Right forelimb (tissue), 1 donor: ENCODE measurements at regions not wholly inside any gene's neighbourhood (a gene's known extent, or its start where the extent isn't known, plus 50 kb on each side); places are given as distances from the start of the nearest gene placed in this dataset.
A peak's percentile ranks its signal among the peaks of the same experiment; 100 is the strongest.

ENCODE experiments used
- DNase-seq: peaks from one replicate; pipeline ENCODE4 v3.0.0-alpha.2; 2018

DNA sequence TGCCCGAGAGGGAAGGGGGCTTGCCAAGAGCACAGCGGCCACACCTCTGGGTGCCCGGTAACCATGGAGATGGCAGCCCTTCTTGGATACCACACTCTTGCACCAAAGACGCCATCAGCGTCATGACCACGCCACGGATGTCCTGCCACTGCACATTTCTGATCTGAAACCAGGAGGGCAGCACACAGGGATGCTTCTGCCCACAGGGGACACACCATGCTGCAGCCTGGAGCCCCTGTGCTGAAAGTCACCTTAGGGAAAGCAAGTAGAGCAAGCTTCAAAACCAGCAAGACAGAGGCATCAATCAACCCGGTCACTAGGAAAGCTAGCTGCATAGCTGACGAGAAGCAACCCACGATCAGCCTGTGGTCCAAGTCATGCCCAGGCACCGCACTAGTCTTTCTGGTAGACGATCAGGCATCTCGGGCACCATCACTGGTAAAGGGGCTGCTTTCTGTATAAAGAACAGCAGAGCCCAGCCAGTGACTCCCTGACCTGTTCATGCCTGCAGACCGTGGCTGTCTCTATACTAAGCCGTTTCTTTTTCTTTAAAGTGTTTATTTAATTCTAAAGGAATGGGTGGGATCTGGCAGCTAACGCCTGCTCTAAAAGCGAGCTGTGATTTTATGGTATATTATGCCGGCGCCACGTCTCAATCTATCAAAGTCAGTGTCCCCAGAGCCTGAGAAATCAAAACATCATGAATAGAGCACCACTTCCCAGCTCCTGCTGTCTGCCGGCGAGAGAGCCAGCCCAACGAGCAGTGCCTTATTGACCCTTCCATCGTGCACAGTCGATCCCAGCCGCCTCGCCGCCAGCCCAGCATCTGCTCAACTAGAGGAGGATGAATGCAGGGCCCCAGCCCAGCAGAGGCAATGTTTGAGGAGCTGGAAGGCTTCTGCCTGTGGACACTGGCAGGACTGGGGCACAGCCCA, 244.7 kb downstream of the RBFOX3 start:
- peak; percentile 51 for DNase-seq

DNA sequence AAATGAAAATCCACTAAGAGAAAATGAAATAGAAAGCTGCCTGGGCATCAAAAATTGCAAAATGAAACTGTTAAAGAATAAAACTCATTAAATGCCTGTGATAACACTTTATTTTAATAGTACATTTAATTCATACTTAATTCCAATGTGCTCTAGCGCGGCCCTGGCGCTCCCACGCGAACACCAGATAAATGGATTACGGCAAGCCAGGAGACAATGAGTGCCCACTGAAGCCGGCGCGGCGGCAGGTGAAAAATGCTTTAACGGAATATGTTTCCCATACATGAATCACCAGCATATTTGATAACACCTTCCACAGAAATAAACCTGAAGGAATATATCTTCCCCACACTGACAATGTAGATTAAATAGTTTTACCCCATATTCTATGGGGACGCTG, 245.5 kb downstream of the RBFOX3 start:
- DNase-seq = no peak

DNA sequence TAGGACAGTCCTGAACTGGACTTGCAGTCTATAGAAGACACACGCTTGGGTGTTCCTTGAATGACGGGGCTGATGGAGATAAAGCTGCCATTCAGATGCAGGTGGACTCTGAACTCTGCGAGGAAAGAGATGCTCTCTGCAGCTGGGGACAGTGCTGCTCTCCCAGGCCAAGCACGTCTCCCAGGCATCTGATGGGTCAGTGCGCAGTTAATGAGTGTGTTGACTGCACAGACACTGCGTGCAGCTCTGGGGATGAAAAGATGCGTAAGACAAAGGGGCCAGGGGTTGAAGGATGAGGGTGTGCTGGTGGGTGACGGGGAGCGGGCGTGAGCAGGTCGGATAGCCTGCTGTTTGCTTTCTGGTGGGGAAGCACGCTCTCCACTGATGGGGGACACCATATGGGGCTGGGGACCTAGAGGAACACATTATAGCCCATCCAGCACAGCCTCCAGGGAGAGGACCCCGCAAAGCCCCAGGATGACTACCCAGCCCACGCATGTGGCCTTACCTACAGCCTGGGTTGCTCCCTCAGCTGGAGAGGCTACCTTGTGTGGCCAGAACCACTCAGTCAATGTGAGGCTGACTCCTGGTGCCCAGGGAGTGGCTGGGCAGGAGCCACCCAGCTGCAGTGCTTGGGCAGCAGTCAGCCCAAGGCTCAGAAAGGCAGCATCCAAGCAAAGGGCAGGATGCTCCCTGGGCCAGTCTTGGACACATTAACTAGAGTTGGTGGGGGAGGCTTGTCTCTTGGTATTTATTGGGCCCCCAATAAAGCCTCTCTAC, 246.3 kb downstream of the RBFOX3 start:
- no peak for DNase-seq

DNA sequence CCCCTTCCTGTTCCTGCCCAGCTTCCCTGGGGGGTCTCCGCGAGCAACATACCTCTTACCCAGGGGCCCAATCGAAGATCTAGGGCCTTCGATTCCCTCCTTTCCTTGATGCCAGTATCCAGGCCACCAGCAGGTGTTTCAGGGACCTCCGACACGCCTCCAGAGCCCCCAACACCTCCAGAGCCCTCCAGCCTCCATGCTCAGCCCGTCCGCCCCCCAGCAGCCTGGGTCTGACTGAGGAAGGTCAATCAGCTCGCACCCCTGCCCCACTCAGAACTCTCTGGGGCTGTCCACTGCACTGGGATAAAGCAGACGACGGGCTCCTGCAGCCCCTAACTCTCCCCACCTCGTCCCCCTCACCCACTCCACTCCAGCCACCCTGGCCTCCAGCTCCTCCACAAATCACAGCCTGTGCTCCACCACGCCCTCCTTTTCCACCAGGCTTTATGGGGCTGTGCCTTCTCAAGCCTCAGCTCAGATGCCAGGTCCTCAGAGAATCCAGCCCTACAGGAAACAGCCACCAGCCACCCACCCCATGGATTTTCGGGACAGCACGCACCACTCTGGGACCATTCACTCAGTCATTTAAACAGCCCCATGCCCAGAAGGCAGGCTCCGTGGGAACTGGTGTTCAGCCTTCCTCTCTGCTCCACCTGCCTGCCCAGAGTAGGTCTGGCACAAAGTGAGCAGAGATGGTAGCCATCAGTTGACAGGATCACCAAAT, 247.1 kb downstream of the RBFOX3 start:
- DNase-seq = no peak

DNA sequence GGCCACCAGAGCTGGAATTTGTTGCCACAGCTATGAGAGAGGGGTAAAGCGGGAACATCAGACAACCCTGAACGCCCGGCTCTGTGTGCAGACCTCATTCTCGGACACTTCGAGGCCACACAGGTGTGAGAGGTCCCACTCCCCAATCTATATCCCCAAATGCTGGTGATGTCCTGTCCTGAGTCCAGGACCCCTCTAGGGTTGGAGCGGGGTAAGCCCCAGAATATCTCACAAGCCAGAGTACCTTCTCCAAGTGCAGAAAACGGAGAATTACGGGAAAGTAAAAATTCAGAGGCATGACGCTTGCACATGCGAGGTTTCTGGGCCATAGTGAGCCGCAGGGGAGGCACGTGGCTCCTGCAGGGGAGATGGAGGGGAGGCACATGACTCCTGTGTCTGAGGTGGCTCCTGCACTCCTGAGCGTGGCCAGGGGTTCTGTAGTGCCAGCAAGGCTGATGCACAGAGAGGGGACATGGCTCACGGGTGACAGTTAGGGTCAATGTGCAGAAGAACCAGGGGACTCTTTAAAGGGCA, 248.0 kb downstream of the RBFOX3 start:
- DNase-seq = no peak

DNA sequence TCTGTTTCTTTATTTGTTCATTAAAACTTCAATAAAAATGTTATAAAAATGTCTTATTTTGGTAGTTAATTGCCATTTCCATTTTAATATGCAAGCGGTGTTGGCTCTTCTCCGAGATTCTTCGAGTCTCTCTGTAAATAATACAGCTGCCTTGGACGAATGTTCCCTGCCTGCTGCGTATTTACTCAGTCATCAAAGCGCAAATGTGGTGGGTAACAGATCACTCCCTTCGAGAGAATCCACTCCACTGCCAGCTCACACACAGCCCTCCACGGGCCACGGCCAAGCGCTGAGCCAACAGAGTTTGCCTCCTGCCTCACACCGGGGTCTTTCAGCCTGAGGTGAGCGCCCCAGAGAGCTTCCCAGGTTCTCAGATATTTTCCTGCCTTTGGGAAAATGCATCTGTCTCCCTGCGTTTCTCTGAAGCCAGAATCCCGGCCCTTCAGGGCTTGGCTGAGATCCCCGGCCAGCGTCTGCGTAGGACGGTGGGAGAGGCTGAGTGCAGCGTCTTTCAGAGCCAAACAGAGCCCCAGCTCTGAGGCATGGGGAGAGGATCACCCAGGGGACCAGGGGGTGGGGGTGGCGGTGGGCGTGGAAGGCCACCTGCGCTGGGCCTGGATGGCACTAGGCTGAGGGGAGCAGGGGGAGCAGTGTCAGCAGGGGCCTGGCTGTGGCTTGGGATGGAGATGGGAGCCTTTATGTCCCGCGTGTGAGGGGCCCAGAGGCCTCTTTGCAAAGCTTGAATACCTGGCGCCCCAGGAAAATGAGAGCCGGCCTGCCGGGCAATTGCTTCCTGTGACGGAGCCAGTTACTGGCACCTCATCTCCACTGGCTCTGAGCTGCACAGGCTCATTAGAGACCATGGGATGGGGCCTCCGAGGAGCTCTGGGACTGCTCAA, 248.7 kb downstream of the RBFOX3 start:
- no peak for DNase-seq

DNA sequence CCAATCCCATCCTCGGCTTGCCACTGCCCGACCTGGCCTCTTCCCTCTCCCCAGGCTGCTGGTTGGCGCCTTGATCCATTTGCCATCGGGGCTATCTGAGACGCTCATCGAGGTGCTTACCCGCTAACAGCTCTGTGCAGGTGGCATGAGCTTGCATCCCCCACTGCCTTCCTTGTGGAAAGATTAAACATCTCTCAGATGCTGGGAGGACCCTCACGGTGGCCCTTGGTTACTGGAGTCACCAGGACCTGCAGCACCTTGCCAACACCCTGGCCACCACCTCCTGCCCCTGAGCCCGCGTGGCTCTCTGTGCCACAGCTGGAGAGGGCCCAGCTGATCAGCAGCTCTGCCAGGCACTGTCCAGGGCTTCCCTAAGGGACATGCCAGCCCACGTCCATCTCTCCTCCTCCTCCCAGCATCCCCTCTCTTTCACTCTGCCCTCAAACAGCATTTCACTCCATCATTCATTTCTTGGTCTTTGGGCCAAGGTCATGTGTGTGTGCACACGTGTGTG, 249.6 kb downstream of the RBFOX3 start:
- DNase-seq = no peak

DNA sequence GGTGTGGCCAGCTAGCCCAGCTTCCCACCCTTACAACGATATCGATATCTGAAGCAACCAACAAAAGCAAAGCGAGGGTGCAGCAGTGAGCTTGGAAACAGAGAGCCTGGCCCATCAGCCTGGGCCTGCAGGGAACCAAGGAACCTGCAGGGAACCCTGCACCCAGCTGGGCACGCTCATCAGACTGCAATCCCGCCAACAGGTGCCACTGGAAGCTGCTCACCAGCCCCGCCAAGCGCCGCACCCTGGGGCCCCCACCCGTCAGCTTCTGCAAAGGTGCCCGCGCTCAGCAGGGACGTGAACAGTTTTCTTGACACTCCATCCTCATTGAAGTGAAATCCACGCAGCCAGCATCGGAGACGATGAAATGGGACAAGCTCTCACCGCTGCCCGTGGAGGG, 250.7 kb downstream of the RBFOX3 start:
- no peak for DNase-seq

DNA sequence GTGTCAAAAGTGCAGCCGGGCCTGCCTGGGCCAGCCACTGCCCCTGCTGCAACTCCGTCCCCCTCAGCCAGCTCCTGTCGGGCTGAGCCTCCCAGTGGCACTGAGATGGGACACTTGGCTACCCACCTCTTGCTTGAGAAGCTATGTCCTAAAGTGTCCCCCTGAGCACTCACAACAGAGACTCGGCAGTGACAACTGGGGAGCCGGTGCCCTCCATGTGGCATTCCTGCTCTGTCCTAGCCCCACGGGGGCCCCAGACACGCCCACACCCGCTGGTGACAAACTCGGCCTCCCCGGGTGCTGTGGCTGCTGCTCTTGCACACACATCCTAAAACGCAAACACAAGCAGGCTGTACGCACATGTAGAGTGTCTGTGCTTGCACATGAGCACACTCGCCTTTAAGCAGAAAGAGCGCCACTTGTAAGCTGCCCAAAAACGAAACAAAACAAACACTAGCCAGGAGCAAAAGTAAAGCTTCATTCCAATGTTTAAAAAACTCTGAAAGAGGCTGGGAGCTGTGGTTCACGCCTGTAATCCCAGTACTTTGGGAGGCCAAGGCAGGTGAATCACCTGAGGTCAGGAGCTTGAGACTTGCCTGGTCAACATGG, 253.9 kb downstream of the RBFOX3 start:
- no peak for DNase-seq

DNA sequence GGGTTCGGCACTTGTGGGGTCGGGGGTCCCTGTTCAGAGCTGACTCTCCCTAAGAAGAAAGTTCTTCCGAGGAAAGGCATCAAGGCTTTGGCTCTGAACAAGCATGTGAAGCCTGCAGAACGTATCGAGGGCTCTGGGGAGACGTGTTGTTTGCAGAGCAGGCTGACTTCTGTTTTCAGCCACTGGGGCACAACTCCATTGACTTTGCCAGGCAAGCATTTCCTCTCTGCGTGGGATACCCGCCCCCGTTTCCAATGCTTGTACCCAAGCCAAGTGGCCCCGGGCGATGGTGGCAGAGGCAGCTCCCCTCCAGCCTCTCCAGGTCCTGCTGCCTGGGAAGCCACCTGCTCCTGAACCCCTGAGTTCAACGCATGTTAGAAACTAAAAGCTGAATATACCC, 255.7 kb downstream of the RBFOX3 start:
- no peak for DNase-seq

DNA sequence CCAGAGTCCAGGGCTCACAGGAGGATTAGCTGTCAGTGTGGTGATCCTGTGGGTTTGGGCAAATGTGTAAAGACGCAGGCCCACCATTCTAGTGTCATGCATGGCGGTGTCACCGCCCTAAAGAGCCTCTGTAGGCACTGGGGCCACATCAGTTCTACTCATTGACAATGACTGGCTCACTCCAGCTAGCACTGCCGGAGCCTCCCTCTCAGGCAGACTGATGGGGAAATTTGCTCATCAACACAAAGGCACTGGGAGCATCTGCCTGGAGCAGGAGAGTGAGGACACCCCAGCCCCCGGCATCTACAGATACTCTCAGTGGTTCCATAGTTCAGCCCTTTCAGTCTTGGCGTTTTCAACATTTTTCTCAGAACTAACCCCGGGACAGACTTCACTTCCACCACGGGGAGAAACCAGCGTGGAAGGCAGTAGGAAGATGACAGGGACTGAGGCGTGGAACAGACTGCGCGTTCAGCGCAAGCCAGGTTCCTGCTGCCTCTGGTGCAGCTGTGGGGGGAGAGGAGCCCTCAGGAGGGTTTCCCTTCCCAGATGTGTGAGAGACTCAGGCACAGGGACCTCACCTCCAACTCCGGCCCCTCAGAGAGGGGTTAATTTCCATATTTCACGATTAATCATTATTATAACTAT, 256.6 kb downstream of the RBFOX3 start:
- DNase-seq = no peak

DNA sequence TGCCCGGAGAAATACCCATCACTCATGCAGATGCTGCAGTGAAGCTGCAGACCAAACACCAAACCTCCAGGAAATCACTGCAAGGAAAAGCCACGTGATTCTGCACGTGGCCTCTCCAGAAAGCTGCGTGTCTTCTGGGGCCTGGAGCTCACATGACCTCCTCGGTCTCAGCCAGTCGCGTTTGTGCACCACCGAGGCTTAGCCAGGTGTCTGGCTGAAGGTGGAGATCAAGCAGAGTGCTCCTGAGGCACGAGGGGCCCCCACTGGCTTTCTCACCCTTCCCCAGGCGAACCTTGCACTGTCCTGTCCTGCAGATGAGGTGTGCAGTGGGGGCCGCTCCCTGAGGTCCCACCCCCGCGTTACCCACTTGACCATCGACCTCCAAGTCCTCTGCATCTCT, 257.3 kb downstream of the RBFOX3 start:
- DNase-seq = no peak

DNA sequence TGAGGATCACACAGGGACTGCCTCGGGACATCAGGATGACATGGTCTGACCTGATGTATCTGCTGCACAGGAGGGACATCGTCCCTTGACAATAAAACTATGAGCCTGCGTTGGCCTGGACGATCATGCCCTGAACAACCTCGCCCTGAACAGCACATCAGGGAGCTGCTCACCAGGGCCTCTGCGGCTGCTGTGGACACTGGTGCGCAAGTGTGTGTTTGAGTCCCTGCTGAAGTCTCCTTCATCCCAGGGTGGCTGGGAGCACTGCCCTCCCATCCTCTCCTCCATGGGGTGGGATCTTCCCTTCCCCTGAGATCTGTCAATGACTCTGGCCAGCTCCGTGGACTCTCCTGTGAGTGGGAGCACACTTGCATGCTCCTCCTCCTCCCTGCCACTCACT, 257.8 kb downstream of the RBFOX3 start:
- no peak for DNase-seq

DNA sequence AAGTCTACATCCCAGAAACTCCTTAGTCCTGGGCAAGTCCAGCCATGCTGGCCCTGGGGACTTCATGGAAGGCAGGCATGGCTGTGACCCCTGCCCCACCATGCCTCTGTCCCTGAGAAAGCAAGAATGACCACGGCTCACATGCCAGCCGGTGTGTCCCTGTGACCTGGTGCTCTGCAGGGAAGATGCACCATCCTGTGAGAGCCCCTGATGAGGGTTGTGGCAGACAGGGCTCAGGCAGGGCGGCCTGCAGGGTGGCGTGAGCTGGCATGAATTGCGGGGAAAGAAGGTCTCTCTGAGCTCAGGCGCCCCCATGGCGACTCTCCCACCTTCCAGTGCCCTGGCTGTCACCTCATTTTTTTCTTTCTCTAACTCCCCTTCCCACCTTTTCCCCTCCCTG, 260.3 kb downstream of the RBFOX3 start:
- DNase-seq = no peak

DNA sequence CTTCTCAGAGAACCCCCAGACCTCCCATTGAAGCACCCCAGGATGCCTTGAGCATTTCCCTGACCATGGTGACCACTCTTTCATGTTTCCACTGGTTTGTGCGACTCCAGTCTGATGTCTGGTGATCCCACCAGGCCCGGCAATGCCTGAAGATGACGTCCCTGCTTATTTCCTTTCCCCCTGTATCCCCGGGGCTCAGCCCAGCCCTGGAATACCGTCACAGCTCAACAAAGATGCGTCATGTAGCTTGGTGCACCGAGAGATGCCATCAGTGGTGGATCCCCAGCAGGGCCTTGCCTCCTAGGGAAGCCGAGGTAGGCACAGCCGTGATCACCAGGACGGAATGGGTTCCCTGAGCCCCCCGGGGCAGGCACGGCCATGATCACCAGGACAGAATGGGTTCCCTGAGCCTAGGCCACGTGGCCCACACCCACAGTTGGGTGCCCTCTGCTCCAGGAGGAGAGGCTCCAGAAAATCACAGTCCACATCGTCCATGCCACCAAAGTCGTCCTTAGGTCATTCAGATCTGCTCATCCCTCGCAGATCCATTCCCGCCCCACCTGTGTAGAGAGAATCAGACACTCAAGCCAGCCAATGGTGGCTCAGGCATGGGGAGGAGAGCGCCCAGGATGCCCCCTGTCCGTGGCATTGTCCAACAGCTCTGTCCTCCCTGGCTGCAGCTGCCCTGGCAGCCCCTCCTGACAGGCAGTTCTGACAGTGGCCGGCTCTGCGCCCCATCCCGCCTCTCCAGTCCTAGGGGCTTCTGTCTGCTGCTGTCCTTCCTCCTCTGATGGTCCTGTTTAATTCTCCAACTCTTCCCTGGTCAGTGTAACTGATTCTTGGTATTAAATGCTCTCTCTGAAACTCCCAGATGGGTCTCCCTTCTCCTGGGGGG, 261.1 kb downstream of the RBFOX3 start:
- DNase-seq = no peak

DNA sequence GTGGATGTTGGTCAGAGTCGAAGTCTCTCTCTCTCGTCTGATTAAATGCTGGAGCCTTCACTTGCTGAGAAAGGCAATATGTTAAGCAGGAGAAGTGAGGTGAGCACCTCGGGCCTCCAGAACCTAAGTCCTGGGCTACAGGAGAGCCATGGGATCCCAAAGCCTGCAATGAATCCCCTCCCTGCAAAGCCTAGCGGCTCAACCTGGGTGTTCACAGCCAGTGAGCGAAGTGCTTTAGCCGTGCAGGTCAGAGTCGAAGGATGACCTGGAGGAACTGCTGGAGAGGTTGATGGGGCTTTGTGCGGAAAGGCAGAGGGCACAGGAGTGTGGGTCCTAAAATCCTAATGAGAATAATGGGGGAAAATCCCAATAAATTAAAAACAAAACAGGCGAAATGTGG, 267.8 kb downstream of the ENGASE start:
- no peak for DNase-seq

DNA sequence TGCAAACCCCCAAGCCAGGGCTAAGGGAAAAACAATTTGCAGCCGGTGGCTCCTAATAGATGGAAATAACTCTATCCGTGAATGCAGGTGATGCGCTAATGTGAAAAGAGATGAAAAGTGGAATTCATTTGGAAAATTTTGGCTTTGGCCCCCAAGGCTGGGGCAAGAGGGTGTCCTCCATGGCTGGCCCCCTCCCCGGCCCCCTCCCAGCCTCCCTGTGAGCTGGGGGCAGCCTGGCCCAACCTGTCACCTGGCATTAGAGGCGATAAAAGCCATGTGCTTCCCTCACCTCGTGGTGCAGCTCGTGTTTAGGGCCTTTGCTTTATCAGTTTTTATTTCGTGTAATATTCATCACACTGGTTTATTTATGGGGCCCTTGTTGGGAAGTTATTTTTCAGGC, 267.2 kb downstream of the ENGASE start:
- no peak for DNase-seq

DNA sequence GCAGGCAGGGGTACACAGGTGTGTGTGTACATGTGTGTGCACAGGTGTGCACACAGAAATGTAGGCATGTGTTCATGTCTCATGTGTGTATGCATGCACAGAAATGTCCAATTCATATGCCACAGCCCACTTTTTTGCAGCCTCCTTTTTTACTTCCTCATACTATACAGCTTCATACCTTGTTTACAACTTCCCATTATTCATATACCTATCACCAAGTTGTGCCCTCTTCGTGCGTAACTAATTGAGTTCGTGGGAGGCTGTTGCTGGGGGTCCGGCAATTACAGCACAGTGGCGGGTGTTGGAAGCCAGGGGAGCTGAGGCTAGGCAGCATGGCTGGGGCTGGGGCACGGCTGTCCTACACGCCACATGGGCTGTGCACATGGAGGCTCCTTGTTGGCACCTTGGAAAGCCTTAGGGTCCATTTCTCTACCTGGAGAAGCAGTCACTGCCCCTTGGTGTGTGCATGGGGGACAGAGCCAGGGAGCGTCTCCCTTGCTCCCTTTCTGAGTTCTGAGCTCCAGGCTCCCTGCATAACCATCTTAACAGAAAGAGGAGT, 266.7 kb downstream of the ENGASE start:
- no peak for DNase-seq
